ENCODE measurements at regions not wholly inside any gene's neighbourhood (a gene's known extent, or its start where the extent isn't known, plus 50 kb on each side); places are given as distances from the start of the nearest gene placed in this dataset.
A peak's percentile ranks its signal among the peaks of the same experiment; 100 is the strongest.

- no peaks in the 10 kb centered on the region for H3K9me3 Mint-ChIP-seq
- TF ChIP-seq CTCF (IDR thresholded peaks at IDR 0.05; ENCODE audit: unreplicated experiment in 3 of 3), result no peak
- H3K4me3 Mint-ChIP-seq, result no peak overlapping the region
Observed at GRCh38 chr13:105220063-105220462, 1315.4 kb downstream of the EFNB2 start.

GRCh38 chr13:105219651-105220050, 1315.8 kb downstream of the EFNB2 start:
- no peak overlapping the region for H3K4me3 Mint-ChIP-seq
- no peak overlapping the region for H3K27ac Mint-ChIP-seq
- no peaks in the 10 kb centered on the region for H3K36me3 Mint-ChIP-seq (ENCODE audit: low read depth)
- no peak for TF ChIP-seq CTCF (IDR thresholded peaks at IDR 0.05; ENCODE audit: unreplicated experiment in 3 of 3)
- no peaks in the 10 kb centered on the region for H3K9me3 Mint-ChIP-seq
- no peaks in the 10 kb centered on the region for H3K4me1 Mint-ChIP-seq
- no peaks in the 10 kb centered on the region for H3K27me3 Mint-ChIP-seq (ENCODE audit: low read depth)

More at GRCh38 chr13:105220063-105220462, 1315.4 kb downstream of the EFNB2 start:
- Mint-ChIP-seq H3K27ac (no peak overlapping the region), H3K4me1 (no peaks in the 10 kb centered on the region), H3K27me3 (ENCODE audit: low read depth) (no peaks in the 10 kb centered on the region), H3K36me3 (ENCODE audit: low read depth) (no peaks in the 10 kb centered on the region)

- Mint-ChIP-seq H3K4me3 (no peak overlapping the region), H3K4me1 (peaks cover under 1% of the 10 kb centered on the region), H3K27me3 (ENCODE audit: low read depth) (no peaks in the 10 kb centered on the region), H3K9me3 (no peaks in the 10 kb centered on the region), H3K27ac (no peak overlapping the region), H3K36me3 (ENCODE audit: low read depth) (no peaks in the 10 kb centered on the region)
- TF ChIP-seq CTCF (IDR thresholded peaks at IDR 0.05; ENCODE audit: unreplicated experiment in 3 of 3), result no peak
Observed at GRCh38 chr13:105213512-105213911, 1322.0 kb downstream of the EFNB2 start.

- no peaks in the 10 kb centered on the region for H3K27me3 Mint-ChIP-seq (ENCODE audit: low read depth)
- no peak overlapping the region for H3K27ac Mint-ChIP-seq
- no peaks in the 10 kb centered on the region for H3K9me3 Mint-ChIP-seq
- peaks cover 6% of the 10 kb centered on the region for H3K4me1 Mint-ChIP-seq
- no peak for TF ChIP-seq CTCF (IDR thresholded peaks at IDR 0.05; ENCODE audit: unreplicated experiment in 3 of 3)
- no peak overlapping the region for H3K4me3 Mint-ChIP-seq
- H3K36me3 Mint-ChIP-seq (ENCODE audit: low read depth), result no peaks in the 10 kb centered on the region
Observed at GRCh38 chr13:105207572-105208293, 1327.7 kb downstream of the EFNB2 start.

GRCh38 chr13:105202354-105202753, 1333.1 kb downstream of the EFNB2 start:
- Mint-ChIP-seq H3K36me3 (ENCODE audit: low read depth) (no peaks in the 10 kb centered on the region), H3K4me1 (no peaks in the 10 kb centered on the region), H3K4me3 (no peak overlapping the region), H3K27ac (no peak overlapping the region), H3K9me3 (no peaks in the 10 kb centered on the region), H3K27me3 (ENCODE audit: low read depth) (no peaks in the 10 kb centered on the region)
- TF ChIP-seq CTCF (IDR thresholded peaks at IDR 0.05; ENCODE audit: unreplicated experiment in 3 of 3), result peak; percentile 43 to 61 (median 61)

- Mint-ChIP-seq H3K27ac (no peak overlapping the region), H3K4me3 (no peak overlapping the region), H3K9me3 (no peaks in the 10 kb centered on the region), H3K27me3 (ENCODE audit: low read depth) (no peaks in the 10 kb centered on the region), H3K36me3 (ENCODE audit: low read depth) (no peaks in the 10 kb centered on the region), H3K4me1 (no peaks in the 10 kb centered on the region)
- TF ChIP-seq CTCF (IDR thresholded peaks at IDR 0.05; ENCODE audit: unreplicated experiment in 3 of 3), result no peak
Observed at GRCh38 chr13:105201351-105201750, 1334.1 kb downstream of the EFNB2 start.
